GM21515 (cell line): ENCODE measurements at regions not wholly inside any gene's neighbourhood (a gene's known extent, or its start where the extent isn't known, plus 50 kb on each side); places are given as distances from the start of the nearest gene placed in this dataset.

Experiments
- ATAC-seq: cut with Tn5 transposase; IDR thresholded peaks from one replicate; pipeline ENCODE4 v1.9.1; 2021; ENCODE audit not compliant: unreplicated experiment

GRCh38 chr5:15447209-15447608 is 52.8 kb upstream of the FBXL7 start:
- no peak for ATAC-seq

- ATAC-seq, result no peak
Measured at GRCh38 chr5:15446552-15446951, 53.4 kb upstream of the FBXL7 start.

DNA sequence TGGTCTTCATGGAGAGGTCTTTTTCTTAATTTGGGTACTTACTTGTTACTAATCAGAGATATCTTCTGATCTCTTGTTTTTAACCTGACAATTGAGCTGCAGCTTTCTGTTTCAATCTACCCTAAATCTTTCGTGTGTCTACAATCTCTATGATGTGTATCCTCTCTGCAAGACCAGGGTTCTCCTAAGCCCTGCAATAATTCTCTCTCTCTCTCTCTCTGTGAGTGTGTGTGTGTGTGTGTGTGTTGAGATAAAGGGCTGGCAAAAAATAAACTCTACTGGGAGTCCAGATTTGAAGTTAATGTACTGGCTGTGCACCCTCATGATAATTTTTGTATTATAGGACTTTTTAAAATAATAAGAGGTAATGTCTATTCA is 57.8 kb upstream of the FBXL7 start:
- no peak for ATAC-seq

- ATAC-seq, result no peak
Measured at GRCh38 chr5:15441433-15442192, 58.4 kb upstream of the FBXL7 start.

- no peak for ATAC-seq
Measured at GRCh38 chr5:15440434-15440833, 59.5 kb upstream of the FBXL7 start.

DNA sequence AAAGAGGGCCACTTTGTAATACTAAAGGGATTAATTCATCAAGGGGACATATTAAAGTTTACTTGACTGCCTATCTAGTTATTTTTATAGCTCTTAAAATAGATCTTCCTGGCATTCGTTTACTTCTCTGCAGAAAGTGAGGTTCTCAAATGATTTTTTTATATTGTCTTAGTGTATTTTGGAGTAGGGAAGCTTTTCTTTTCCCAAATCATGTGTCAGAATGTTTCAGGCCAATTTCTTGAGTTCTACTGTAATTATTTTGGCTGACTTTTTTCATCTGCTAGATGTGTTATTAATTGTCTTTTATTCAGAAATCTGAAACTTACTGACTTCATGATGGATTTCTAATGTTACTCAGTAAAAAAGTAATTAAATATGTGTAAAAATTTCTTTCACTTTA is 60.2 kb upstream of the FBXL7 start:
- ATAC-seq, result no peak

- no peak for ATAC-seq
Measured at GRCh38 chr5:15433709-15434108, 66.3 kb upstream of the FBXL7 start.

- ATAC-seq, result no peak
Measured at GRCh38 chr5:15431923-15432322, 68.1 kb upstream of the FBXL7 start.

DNA sequence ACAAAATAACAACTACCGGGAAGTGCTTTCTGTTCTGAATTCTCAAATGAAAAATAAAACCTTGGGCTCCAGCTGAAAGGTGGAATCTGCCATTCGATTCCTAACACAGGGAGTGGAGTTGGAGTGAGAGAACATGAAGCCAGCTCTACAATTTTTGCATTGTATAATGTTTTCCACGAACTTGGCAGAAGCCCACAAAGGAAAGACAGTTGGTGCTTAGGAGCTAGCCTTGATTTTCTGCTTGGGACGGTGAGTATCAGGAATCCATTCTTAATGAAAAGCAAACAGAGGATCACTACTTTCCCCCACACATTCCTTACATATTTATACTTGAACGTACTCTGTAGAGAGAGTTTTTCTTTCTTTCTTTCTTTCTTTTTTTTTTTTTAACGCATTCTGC is 74.2 kb upstream of the FBXL7 start:
- no peak for ATAC-seq

- ATAC-seq, result no peak
Measured at GRCh38 chr5:15424769-15425168, 75.2 kb upstream of the FBXL7 start.

GRCh38 chr5:15421921-15422412 is 78.0 kb upstream of the FBXL7 start:
- no peak for ATAC-seq

- ATAC-seq, result no peak
Measured at GRCh38 chr5:15421381-15421780, 78.6 kb upstream of the FBXL7 start.

DNA sequence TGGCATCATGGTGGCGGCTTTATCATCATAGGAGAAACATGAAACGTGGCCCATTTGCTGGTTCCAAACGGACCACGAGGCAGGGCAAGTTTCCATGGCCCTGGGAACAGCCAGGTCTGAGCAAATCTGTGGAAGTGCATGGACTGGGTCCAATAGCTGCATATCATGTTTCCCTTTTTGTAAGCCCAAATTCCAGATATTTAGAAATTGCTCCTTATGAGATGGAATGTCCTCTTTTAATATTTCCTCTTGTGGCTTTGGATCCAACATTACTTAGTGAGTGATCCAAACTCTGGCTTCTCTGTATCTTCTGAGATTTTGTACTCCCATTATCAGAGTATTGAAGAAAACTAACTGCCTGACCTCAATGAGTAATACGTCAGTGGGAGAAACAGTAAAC is 79.8 kb upstream of the FBXL7 start:
- ATAC-seq, result no peak

GRCh38 chr5:15417156-15417555 is 82.8 kb upstream of the FBXL7 start:
- no peak for ATAC-seq

GRCh38 chr5:15406478-15406877 is 93.5 kb upstream of the FBXL7 start:
- ATAC-seq, result no peak

DNA sequence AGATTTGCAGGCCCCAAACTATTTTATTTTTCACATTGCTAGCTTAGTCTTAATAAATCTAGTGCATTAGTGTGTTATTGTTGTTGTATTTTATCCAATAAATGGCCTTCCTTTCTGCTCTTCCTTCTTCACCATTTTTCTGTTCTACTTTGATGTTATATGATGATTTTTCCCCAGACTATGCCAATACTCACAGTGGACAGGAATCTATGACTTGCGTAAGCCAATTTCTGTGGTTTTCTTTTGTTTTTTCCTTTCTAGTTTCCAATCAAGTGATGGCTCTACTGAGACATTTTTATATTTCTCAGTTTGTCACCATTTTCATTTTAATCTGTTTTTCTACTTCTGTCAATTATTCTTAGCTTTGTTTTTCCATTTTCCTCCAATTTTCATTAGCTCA is 106.8 kb upstream of the FBXL7 start:
- no peak for ATAC-seq

DNA sequence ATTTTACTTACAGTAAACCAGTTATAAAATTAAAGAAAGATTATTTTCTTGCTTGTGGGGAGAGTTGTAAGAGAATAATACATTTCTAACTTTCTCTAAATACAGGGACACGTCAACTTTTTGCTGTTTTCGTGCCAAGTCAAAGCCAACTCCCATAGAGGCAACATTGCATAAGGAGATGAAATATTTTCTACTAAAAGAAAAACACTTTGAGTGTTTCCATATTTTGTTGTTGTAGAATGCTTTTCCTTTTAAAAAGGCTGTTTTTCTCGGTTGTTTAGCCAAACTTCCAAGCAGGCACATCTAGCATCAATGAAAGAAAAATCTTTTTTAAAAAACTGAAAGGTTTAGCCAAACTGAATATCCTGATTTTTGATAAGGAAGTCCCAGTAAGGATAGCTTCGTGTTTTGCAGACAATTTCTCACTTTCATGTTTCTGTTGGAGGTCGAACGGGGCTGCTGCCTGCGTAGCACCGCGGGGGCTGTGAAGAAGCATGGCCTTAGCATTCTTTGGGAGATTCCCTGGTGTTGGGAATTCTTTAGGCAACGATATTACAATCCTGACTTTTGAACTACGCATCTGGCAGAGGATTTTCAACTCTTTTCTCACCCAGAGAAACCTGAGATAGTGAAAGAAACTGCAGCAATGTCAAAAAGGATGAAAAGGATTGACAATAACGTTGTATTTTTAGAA is 108.1 kb upstream of the FBXL7 start:
- no peak for ATAC-seq

DNA sequence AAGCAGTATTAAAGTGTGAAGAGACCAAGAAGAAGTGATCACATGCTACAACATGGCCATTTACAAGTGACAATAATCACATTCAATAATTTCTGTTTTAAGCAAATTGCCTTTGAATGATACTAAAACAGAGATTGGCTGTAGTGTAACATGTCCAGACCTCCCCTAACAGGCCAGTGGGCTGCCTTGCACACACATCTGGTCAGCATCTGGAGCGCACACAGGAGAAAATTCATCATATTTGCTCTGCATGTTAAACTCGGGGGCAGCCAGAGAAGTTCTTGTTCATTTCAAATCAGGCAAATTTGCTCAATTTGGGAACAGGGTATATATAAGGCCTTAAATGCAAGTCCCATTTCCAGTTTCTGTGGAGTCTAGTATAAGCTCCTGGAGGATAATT is 111.1 kb upstream of the FBXL7 start:
- ATAC-seq, result no peak

DNA sequence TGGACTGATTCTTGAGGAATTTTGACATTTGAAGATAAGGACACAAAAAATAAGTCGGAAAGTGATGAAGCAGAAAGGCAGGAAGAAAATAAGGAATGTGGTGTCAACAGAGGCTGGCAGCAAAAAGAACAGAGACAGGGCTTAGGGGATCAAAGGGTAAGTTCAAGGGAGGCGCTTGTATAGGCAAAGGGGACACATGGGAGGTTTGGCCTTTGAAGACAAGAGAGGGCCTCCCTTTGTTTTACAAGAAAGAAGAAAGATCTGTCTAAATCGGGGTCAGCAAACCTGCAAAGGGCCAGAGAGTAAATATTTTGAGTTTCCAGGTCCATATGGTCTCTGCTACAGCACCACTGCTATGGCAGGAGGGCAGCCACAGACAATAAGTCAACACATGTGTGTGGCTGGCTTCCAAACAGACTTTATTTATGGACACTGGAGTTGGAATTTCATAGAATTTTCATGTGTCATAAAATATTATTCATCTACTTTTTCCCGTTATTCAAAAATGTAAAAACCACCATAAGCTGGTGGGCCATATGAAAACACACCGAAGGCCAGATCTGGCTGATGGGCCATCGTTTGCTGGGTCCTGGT is 112.0 kb upstream of the FBXL7 start:
- ATAC-seq, result no peak

DNA sequence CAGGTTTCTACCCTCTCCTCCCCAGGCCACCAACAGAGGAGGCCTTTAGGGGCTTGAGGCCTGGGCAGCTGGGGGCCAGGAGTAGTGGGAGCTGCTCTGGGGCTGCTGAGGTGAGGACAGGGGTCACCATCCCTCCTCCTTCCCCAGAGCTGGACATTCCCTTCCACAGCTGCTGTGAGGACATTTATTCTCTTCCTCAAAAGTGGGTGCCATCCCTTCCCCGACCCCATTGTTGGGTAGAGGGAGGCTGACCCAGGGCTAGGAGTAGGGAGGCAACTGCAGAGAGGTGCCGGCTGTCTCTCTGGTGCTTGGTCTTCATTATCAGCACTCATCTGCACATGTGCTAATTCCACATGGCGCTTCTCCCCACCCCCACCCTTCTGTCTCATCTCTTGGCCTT is 113.9 kb upstream of the FBXL7 start:
- ATAC-seq, result no peak

DNA sequence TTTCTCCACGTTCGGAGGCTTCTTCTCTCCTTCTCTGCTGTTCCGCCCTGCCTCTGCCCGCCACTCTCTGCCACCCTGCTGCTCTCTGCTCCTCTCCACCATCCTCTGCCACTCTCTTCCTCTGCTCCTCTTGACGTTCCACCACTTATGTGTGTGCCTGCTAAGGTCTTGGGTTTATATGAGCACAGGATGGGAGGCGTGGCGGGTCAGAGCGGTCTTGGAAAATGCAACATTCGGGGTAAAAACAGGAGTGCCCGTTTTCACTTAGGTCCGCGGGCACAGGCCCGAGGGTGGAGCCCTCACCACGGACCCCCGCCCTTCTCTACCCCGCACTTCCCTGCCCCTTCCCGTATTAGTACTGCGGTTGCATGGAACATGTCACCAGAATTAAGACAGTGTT is 114.4 kb upstream of the FBXL7 start:
- no peak for ATAC-seq

- no peak for ATAC-seq
Measured at GRCh38 chr5:15385037-15385436, 114.9 kb upstream of the FBXL7 start.
